ENCODE measurements at regions not wholly inside any gene's neighbourhood (a gene's known extent, or its start where the extent isn't known, plus 50 kb on each side); places are given as distances from the start of the nearest gene placed in this dataset.

DNA sequence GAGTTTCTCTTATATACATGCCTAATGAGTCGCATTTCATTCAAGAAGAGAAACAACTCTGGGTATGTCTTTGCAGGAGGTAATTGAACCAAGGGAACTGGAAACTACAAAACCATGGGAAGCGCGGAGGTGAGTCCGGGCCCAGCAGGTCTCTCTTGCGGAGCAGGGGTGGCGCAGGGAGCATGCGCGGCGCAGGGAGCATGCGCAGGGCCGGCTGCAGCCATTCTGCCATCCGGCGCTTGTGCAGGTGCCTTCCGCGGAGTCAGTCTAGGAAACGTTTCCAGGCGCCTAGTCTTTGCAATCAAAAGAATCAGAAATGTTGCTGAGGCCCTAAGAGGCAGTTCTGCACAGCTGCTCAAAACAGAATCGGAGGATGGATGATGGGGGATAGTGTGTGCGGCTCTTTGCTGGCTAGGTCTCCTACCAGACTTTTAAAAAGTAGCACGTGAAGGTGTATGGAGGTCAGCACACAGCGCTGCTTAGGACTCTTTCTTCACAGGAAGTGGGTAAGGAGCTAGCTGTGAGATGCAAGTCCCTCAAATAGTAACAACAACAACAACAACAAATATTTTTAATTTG, 433.8 kb upstream of the FAT1 start:
- H3K4me3 ChIP-seq (ENCODE audit: control insufficient read depth in 2 of 3, extremely low read depth in 1 of 3, insufficient read depth in 2 of 3, low read depth in 1 of 3, low read length in 3 of 3): no peak overlapping the region
- H3K79me2 ChIP-seq (ENCODE audit: control insufficient read depth, insufficient read depth, low read length): no peaks in the 10 kb centered on the region
- no peak overlapping the region for H2AFZ ChIP-seq (ENCODE audit: control insufficient read depth, low read length)
- DNase-seq (ENCODE audit: low read depth, low spot score) (no peak), FAIRE-seq (no peak)
- no peak overlapping the region for H3K9ac ChIP-seq (ENCODE audit: control insufficient read depth, extremely low read depth, insufficient read depth, low read length)
- H3K9me3 ChIP-seq (ENCODE audit: control insufficient read depth, low read depth, low read length): no peaks in the 10 kb centered on the region
- no peak for TF ChIP-seq EZH2 (IDR thresholded peaks at IDR 0.05; ENCODE audit: low read length)
- TF ChIP-seq, protein P1, sequence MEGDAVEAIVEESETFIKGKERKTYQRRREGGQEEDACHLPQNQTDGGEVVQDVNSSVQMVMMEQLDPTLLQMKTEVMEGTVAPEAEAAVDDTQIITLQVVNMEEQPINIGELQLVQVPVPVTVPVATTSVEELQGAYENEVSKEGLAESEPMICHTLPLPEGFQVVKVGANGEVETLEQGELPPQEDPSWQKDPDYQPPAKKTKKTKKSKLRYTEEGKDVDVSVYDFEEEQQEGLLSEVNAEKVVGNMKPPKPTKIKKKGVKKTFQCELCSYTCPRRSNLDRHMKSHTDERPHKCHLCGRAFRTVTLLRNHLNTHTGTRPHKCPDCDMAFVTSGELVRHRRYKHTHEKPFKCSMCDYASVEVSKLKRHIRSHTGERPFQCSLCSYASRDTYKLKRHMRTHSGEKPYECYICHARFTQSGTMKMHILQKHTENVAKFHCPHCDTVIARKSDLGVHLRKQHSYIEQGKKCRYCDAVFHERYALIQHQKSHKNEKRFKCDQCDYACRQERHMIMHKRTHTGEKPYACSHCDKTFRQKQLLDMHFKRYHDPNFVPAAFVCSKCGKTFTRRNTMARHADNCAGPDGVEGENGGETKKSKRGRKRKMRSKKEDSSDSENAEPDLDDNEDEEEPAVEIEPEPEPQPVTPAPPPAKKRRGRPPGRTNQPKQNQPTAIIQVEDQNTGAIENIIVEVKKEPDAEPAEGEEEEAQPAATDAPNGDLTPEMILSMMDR (optimal IDR thresholded peaks at IDR 0.05 in 1 of 3, IDR thresholded peaks at IDR 0.05 in 1 of 3, conservative IDR thresholded peaks at IDR 0.05 in 1 of 3; ENCODE audit: extremely low read depth in 1 of 3, insufficient read depth in 2 of 3, low read length in 3 of 3): no peak
- no peaks in the 10 kb centered on the region for H3K4me1 ChIP-seq (ENCODE audit: control insufficient read depth, extremely low read depth, insufficient read depth, low read length)
- H3K27ac ChIP-seq (ENCODE audit: control insufficient read depth, insufficient read depth, low read length): no peak overlapping the region
- no peaks in the 10 kb centered on the region for H3K27me3 ChIP-seq (ENCODE audit: control insufficient read depth, extremely low read depth, insufficient read depth, low read length)
- no peaks in the 10 kb centered on the region for H3K9me1 ChIP-seq (ENCODE audit: control insufficient read depth, extremely low read depth, insufficient read depth, low read length)
- no peaks in the 10 kb centered on the region for H3K36me3 ChIP-seq (ENCODE audit: control insufficient read depth in 2 of 2, extremely low read depth in 1 of 2, insufficient read depth in 2 of 2, low read length in 2 of 2)
- no peaks in the 10 kb centered on the region for H4K20me1 ChIP-seq (ENCODE audit: control insufficient read depth, extremely low read depth, insufficient read depth, low read length)
- no peak overlapping the region for H3K4me2 ChIP-seq (ENCODE audit: control insufficient read depth, extremely low read depth, insufficient read depth, low read depth, low read length)
- dilution Hi-C loops (cut with MboI; ENCODE audit: extremely low pct_ligation_motif_present, low sequenced_read_pairs): no loop called here

DNA sequence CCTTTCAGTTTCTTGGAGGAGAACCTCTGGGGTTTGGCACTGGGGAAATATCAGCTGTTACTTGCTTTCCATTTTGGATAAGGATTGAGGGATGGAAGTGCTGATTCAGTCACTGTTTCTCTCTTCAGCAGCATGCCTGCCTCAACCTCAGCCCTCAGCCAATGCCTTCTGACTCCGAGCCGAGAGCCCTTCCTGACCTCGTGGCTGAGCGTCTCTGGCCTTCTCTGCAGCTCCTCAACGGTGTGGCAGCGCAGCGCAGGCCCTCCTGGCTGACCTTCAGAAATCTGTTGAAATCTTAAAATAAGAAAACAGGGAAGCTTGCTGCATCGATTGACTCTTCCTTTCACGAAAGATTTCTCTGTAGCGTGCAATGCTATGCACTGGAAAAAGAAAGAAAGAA, 434.3 kb upstream of the FAT1 start:
- FAIRE-seq: no peak
- TF ChIP-seq, protein P1 (optimal IDR thresholded peaks at IDR 0.05 in 1 of 3, IDR thresholded peaks at IDR 0.05 in 1 of 3, conservative IDR thresholded peaks at IDR 0.05 in 1 of 3; ENCODE audit: extremely low read depth in 1 of 3, insufficient read depth in 2 of 3, low read length in 3 of 3): no peak
- TF ChIP-seq EZH2 (IDR thresholded peaks at IDR 0.05; ENCODE audit: low read length): no peak
- Histone ChIP-seq H3K9ac (ENCODE audit: control insufficient read depth, extremely low read depth, insufficient read depth, low read length) (no peak overlapping the region), H3K4me2 (ENCODE audit: control insufficient read depth, extremely low read depth, insufficient read depth, low read depth, low read length) (no peak overlapping the region), H3K4me1 (ENCODE audit: control insufficient read depth, extremely low read depth, insufficient read depth, low read length) (no peaks in the 10 kb centered on the region), H3K79me2 (ENCODE audit: control insufficient read depth, insufficient read depth, low read length) (no peaks in the 10 kb centered on the region), H3K9me1 (ENCODE audit: control insufficient read depth, extremely low read depth, insufficient read depth, low read length) (no peaks in the 10 kb centered on the region), H3K27ac (ENCODE audit: control insufficient read depth, insufficient read depth, low read length) (no peak overlapping the region), H4K20me1 (ENCODE audit: control insufficient read depth, extremely low read depth, insufficient read depth, low read length) (no peaks in the 10 kb centered on the region), H3K36me3 (ENCODE audit: control insufficient read depth in 2 of 2, extremely low read depth in 1 of 2, insufficient read depth in 2 of 2, low read length in 2 of 2) (no peaks in the 10 kb centered on the region), H3K4me3 (ENCODE audit: control insufficient read depth in 2 of 3, extremely low read depth in 1 of 3, insufficient read depth in 2 of 3, low read depth in 1 of 3, low read length in 3 of 3) (no peak overlapping the region), H3K9me3 (ENCODE audit: control insufficient read depth, low read depth, low read length) (no peaks in the 10 kb centered on the region), H3K27me3 (ENCODE audit: control insufficient read depth, extremely low read depth, insufficient read depth, low read length) (no peaks in the 10 kb centered on the region), H2AFZ (ENCODE audit: control insufficient read depth, low read length) (no peak overlapping the region)
- DNase-seq (ENCODE audit: low read depth, low spot score): no peak
- dilution Hi-C loops (cut with MboI; ENCODE audit: extremely low pct_ligation_motif_present, low sequenced_read_pairs): no loop called here
